ENCODE measurements at regions not wholly inside any gene's neighbourhood (a gene's known extent, or its start where the extent isn't known, plus 50 kb on each side); places are given as distances from the start of the nearest gene placed in this dataset.

- TF ChIP-seq GATA3 (IDR thresholded peaks at IDR 0.05; ENCODE audit: low read depth, low read length) (no peak), GATA2 (IDR thresholded peaks at IDR 0.05; ENCODE audit: low read depth, low read length) (no peak)
Measured at GRCh38 chr6:6798448-6798860, 209.9 kb downstream of the LY86 start.

- TF ChIP-seq GATA3 (IDR thresholded peaks at IDR 0.05; ENCODE audit: low read depth, low read length) = no peak
- TF ChIP-seq GATA2 (IDR thresholded peaks at IDR 0.05; ENCODE audit: low read depth, low read length) = no peak
Measured at GRCh38 chr6:6801005-6801335, 212.4 kb downstream of the LY86 start.

- TF ChIP-seq GATA2 (IDR thresholded peaks at IDR 0.05; ENCODE audit: low read depth, low read length) (no peak), GATA3 (IDR thresholded peaks at IDR 0.05; ENCODE audit: low read depth, low read length) (no peak)
Measured at GRCh38 chr6:6801635-6802218, 213.2 kb downstream of the LY86 start.

GRCh38 chr6:6803180-6803977, 214.9 kb downstream of the LY86 start:
- TF ChIP-seq GATA2 (IDR thresholded peaks at IDR 0.05; ENCODE audit: low read depth, low read length) = no peak

- no peak for TF ChIP-seq GATA2 (IDR thresholded peaks at IDR 0.05; ENCODE audit: low read depth, low read length)
- no peak for TF ChIP-seq GATA3 (IDR thresholded peaks at IDR 0.05; ENCODE audit: low read depth, low read length)
Measured at GRCh38 chr6:6804843-6805615, 216.5 kb downstream of the LY86 start.

- no peak for TF ChIP-seq GATA2 (IDR thresholded peaks at IDR 0.05; ENCODE audit: low read depth, low read length)
- no peak for TF ChIP-seq GATA3 (IDR thresholded peaks at IDR 0.05; ENCODE audit: low read depth, low read length)
Measured at GRCh38 chr6:6806844-6807518, 218.5 kb downstream of the LY86 start.

GRCh38 chr6:6808343-6808742, 219.8 kb downstream of the LY86 start:
- TF ChIP-seq GATA2 (IDR thresholded peaks at IDR 0.05; ENCODE audit: low read depth, low read length) (no peak), GATA3 (IDR thresholded peaks at IDR 0.05; ENCODE audit: low read depth, low read length) (no peak)

GRCh38 chr6:6808915-6809314, 220.4 kb downstream of the LY86 start:
- TF ChIP-seq GATA3 (IDR thresholded peaks at IDR 0.05; ENCODE audit: low read depth, low read length) = no peak
- no peak for TF ChIP-seq GATA2 (IDR thresholded peaks at IDR 0.05; ENCODE audit: low read depth, low read length)

- TF ChIP-seq GATA2 (IDR thresholded peaks at IDR 0.05; ENCODE audit: low read depth, low read length) = no peak
- no peak for TF ChIP-seq GATA3 (IDR thresholded peaks at IDR 0.05; ENCODE audit: low read depth, low read length)
Measured at GRCh38 chr6:6810727-6811126, 222.2 kb downstream of the LY86 start.

GRCh38 chr6:6811128-6812009, 222.8 kb downstream of the LY86 start:
- no peak for TF ChIP-seq GATA2 (IDR thresholded peaks at IDR 0.05; ENCODE audit: low read depth, low read length)
- no peak for TF ChIP-seq GATA3 (IDR thresholded peaks at IDR 0.05; ENCODE audit: low read depth, low read length)

GRCh38 chr6:6812427-6812826, 223.9 kb downstream of the LY86 start:
- TF ChIP-seq GATA2 (IDR thresholded peaks at IDR 0.05; ENCODE audit: low read depth, low read length) = no peak
- no peak for TF ChIP-seq GATA3 (IDR thresholded peaks at IDR 0.05; ENCODE audit: low read depth, low read length)

GRCh38 chr6:6815732-6816131, 227.2 kb downstream of the LY86 start:
- no peak for TF ChIP-seq GATA2 (IDR thresholded peaks at IDR 0.05; ENCODE audit: low read depth, low read length)
- TF ChIP-seq GATA3 (IDR thresholded peaks at IDR 0.05; ENCODE audit: low read depth, low read length) = no peak

GRCh38 chr6:6816716-6817115, 228.2 kb downstream of the LY86 start:
- TF ChIP-seq GATA2 (IDR thresholded peaks at IDR 0.05; ENCODE audit: low read depth, low read length) = no peak
- TF ChIP-seq GATA3 (IDR thresholded peaks at IDR 0.05; ENCODE audit: low read depth, low read length) = no peak

All from SH-SY5Y (cell line).